ENCODE measurements at regions not wholly inside any gene's neighbourhood (a gene's known extent, or its start where the extent isn't known, plus 50 kb on each side); places are given as distances from the start of the nearest gene placed in this dataset.
A peak's percentile ranks its signal among the peaks of the same experiment; 100 is the strongest.
"Not testable (repeated sequence)": the region's sequence is repeated elsewhere in the genome, so short reads cannot be mapped to it uniquely, and the experiment has no call there.

DNA sequence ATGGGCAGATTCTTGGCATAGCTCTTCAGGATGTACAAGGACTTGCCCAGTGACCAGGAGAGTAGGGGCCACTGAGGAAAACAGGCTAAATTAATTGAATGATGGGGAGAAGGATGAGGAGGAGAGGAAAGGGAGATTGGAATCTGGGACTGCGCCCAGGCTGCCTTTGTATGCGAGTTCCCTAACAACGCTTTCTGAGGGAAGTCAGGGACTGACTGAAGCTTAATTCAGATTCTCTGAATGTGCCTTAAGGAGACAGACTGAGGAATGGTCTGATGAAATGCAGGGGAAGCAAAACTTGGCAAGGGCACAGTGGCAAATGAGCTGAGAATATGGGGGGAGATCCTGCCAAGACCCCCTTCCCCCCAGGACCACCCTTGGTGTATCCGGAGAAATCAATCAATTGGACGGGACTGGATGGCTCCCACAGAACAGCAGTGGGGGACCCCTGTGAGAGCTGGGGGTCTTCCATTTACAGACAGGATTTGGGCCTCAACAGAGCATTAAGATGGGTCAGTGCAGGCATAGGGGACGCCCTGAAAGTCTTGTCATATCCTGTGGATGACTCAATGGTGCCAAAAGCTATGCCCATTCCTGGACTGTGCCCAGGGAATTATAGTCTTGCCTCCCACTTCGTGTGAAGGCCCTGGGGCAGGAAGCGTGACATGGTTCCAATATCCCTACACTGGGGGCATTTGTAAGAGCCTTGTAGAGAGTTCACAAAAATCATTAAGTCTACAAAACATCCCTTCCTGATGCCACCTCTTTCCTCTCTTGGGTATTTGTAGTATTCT is 215.5 kb upstream of the TNC start:
- no peak overlapping the region for H3K4me3 ChIP-seq (ENCODE audit: low read depth, low read length)
- TF ChIP-seq, protein P1, sequence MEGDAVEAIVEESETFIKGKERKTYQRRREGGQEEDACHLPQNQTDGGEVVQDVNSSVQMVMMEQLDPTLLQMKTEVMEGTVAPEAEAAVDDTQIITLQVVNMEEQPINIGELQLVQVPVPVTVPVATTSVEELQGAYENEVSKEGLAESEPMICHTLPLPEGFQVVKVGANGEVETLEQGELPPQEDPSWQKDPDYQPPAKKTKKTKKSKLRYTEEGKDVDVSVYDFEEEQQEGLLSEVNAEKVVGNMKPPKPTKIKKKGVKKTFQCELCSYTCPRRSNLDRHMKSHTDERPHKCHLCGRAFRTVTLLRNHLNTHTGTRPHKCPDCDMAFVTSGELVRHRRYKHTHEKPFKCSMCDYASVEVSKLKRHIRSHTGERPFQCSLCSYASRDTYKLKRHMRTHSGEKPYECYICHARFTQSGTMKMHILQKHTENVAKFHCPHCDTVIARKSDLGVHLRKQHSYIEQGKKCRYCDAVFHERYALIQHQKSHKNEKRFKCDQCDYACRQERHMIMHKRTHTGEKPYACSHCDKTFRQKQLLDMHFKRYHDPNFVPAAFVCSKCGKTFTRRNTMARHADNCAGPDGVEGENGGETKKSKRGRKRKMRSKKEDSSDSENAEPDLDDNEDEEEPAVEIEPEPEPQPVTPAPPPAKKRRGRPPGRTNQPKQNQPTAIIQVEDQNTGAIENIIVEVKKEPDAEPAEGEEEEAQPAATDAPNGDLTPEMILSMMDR (IDR thresholded peaks at IDR 0.05; ENCODE audit: insufficient read depth, low read length), result no peak
- no peak for DNase-seq (ENCODE audit: low read depth)

DNA sequence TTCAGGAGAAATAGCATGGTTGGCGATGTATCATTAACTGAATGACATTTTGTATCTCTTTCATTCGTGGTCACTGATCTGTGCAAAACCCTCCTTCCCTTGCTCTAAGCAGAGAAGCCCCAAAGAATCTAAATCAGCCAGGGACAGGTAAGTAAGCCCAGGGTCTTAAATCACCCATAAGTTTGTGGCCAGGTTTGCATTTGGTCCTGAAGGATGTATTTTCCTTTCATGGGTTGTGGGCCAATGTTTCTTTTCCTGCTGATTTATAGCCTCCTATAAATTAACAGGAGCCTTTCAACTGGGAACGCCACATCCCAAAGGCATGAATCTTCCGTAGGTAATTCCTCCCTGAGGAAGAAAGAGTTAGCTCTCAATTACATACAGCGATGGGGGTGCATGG is 217.5 kb upstream of the TNC start:
- TF ChIP-seq, protein P1 (IDR thresholded peaks at IDR 0.05; ENCODE audit: insufficient read depth, low read length), result no peak
- DNase-seq (ENCODE audit: low read depth), result no peak
- no peak overlapping the region for H3K4me3 ChIP-seq (ENCODE audit: low read depth, low read length)

DNA sequence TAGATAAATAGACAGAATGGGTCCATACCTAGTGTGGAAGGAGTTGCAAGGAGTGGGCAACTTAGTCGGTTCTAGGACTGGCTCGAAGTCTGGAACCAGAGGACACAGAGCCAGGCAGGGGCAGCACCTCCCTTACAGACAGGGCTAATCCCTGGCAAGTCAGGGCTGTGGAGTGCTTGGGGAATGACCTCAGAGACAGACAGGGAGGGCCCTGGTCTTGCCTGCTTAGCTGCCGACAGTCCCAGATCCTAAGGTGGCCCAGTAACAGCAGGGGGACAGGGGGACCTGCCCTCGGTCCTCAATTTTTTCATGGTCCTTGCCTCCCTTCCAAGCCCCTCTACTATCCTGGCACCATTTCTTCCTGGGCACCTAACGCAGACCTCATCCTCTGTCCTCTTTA is 222.4 kb upstream of the TNC start:
- no peak overlapping the region for H3K4me3 ChIP-seq (ENCODE audit: low read depth, low read length)
- TF ChIP-seq, protein P1 (IDR thresholded peaks at IDR 0.05; ENCODE audit: insufficient read depth, low read length), result no peak
- no peak for DNase-seq (ENCODE audit: low read depth)

DNA sequence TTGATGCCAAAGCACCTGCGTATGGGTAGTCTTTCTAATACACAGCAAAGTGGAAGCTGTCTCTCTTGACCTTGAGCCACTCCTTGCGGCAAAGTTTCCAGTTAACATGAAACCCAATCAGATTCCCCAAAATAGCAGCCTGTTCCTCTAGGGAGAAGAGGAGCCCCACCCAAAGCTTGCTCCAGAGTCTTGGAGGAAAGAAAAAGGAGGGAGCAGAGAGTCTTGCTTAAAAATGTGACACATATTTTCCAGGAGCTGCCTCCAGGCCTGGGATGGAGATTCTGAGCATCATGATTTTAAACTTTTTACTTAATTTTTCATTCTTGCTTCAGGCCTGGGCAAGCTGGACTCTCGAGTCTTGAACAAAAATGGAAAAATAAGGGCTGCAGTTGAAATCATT is 223.5 kb upstream of the TNC start:
- DNase-seq (ENCODE audit: low read depth), result peak; percentile 63
- TF ChIP-seq, protein P1 (IDR thresholded peaks at IDR 0.05; ENCODE audit: insufficient read depth, low read length), result no peak
- H3K4me3 ChIP-seq (ENCODE audit: low read depth, low read length), result no peak overlapping the region

DNA sequence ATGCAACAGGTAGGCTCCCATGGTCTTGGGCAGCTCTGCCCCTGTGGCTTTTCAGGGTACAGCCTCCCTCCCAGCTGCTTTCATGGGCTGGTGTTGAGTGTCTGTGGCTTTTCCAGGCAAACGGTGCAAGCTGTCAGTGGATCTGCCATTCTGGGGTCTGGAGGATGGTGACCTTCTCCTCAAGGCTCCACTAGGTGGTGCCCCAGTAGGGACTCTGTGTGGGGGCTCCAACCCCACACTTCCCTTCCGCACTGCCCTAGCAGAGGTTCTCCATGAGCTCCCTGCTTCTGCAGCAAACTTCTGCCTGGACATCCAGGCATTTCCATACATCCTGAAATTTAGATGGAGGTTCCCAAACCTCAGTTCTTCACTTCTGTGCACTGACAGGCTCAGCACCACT is 229.8 kb upstream of the TNC start:
- not testable (repeated sequence) for DNase-seq (ENCODE audit: low read depth); H3K4me3 ChIP-seq (ENCODE audit: low read depth, low read length)

DNA sequence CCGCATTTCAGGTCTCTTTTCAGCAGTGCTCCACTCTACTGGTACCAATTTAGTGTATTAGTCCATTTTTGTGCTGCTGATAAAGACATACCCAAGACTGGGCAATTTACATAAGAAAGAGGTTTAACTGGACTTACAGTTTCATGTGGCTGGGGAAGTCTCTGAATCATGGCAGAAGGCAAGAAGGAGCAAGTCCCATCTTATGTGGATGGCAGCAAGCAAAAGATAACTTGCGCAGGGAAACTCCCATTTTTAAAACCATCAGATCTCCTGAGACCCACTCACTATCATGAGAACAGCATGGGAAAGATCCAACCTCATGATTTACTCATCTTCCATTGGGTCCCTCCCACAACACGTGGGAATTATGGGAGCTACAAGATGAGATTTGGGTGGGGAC is 231.0 kb upstream of the TNC start:
- not testable (repeated sequence) for DNase-seq (ENCODE audit: low read depth); H3K4me3 ChIP-seq (ENCODE audit: low read depth, low read length)

DNA sequence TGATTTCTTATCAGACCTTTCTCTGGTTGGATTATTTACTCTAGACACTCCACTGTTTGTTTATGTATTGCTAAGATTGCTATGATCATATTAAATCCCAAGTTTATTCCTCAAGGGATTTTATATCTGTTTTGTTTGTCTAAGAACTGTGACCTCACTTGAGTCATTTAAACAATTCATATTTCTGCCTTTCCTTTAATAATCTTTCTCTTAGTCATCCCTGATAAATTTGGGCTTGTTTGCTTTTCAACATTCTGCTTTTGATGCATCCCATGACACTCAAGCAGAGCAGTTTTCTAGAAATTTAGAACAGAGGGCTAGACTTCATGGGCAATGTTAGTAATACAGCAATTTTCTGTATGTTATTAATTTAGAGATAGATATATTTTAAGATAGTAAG is 231.6 kb upstream of the TNC start:
- no peak overlapping the region for H3K4me3 ChIP-seq (ENCODE audit: low read depth, low read length)
- TF ChIP-seq, protein P1 (IDR thresholded peaks at IDR 0.05; ENCODE audit: insufficient read depth, low read length), result no peak
- DNase-seq (ENCODE audit: low read depth), result peak; percentile 54

DNA sequence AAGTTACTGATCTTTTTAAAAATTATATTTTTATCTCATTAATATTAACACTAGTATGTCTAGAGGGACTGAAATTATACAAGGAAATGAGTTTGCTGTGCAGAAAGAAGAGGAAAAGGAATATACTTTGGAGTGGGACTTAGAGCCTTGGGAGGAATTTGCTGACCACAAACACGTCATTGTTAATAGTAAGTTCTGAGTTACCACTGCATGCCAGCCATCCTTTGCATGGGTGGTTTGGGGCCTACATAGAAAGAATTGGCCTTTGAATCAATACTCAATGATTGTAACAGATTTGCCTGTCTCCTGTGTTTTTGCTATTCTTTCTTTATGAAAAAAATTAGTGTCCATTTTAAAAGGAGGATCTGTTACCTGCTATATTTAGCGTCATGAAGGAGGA is 232.6 kb upstream of the TNC start:
- no peak for DNase-seq (ENCODE audit: low read depth)
- TF ChIP-seq, protein P1 (IDR thresholded peaks at IDR 0.05; ENCODE audit: insufficient read depth, low read length), result no peak
- no peak overlapping the region for H3K4me3 ChIP-seq (ENCODE audit: low read depth, low read length)

All from fibroblast of the aortic adventitia (primary cell).